ENCODE measurements at regions not wholly inside any gene's neighbourhood (a gene's known extent, or its start where the extent isn't known, plus 50 kb on each side); places are given as distances from the start of the nearest gene placed in this dataset.
"Not testable (repeated sequence)": the region's sequence is repeated elsewhere in the genome, so short reads cannot be mapped to it uniquely, and the experiment has no call there.

- TF ChIP-seq CTCF (IDR thresholded peaks at IDR 0.05; ENCODE audit: poor library complexity); EZH2 (IDR thresholded peaks at IDR 0.05; ENCODE audit: borderline replicate concordance); EZH2phosphoT487 (IDR thresholded peaks at IDR 0.05; ENCODE audit: low read depth, severe bottlenecking, unreplicated experiment): not testable (repeated sequence)
Measured at GRCh38 chr16:65813879-65814278, 552.6 kb upstream of the CDH5 start.
